ENCODE measurements at regions not wholly inside any gene's neighbourhood (a gene's known extent, or its start where the extent isn't known, plus 50 kb on each side); places are given as distances from the start of the nearest gene placed in this dataset.

DNA sequence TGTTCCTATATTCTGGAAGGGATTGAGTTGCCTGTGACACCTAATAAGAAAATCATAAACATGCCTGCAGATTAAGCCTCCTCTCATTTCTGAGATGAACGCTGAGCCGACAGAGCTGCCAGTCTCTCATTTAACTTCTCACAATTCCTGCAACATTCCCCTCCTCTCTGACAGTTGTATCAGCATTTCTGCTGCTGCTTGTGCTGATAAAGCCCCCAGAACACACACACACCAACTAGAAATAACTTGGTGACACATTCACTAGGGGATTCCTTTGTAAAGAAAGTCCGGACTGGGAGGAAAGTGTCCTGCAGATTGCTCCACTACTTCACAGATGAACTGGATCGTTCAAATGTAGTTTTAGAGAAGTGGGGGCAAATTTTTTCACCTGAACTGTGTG, 437.3 kb downstream of the PLA2G4A start:
- Histone ChIP-seq H3K4me1 (peaks cover 0 to 21% (median 0%) of the 10 kb centered on the region in 3 donors), H3K27ac (no peak overlapping the region), H3K4me3 (no peak overlapping the region), H3K36me3 (no peaks in the 10 kb centered on the region), H3K9me3 (no peaks in the 10 kb centered on the region), H3K27me3 (no peaks in the 10 kb centered on the region)
- TF ChIP-seq, protein P1, sequence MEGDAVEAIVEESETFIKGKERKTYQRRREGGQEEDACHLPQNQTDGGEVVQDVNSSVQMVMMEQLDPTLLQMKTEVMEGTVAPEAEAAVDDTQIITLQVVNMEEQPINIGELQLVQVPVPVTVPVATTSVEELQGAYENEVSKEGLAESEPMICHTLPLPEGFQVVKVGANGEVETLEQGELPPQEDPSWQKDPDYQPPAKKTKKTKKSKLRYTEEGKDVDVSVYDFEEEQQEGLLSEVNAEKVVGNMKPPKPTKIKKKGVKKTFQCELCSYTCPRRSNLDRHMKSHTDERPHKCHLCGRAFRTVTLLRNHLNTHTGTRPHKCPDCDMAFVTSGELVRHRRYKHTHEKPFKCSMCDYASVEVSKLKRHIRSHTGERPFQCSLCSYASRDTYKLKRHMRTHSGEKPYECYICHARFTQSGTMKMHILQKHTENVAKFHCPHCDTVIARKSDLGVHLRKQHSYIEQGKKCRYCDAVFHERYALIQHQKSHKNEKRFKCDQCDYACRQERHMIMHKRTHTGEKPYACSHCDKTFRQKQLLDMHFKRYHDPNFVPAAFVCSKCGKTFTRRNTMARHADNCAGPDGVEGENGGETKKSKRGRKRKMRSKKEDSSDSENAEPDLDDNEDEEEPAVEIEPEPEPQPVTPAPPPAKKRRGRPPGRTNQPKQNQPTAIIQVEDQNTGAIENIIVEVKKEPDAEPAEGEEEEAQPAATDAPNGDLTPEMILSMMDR (IDR thresholded peaks at IDR 0.05): no peak
- no peak for TF ChIP-seq POLR2A (IDR thresholded peaks at IDR 0.05)
- WGBS, 2 donors: 68 to 79% methylated on average over 4 of the region's 4 CpGs
- intact Hi-C loops (cut with DNase I): no loop called here
- no peak for DNase-seq

DNA sequence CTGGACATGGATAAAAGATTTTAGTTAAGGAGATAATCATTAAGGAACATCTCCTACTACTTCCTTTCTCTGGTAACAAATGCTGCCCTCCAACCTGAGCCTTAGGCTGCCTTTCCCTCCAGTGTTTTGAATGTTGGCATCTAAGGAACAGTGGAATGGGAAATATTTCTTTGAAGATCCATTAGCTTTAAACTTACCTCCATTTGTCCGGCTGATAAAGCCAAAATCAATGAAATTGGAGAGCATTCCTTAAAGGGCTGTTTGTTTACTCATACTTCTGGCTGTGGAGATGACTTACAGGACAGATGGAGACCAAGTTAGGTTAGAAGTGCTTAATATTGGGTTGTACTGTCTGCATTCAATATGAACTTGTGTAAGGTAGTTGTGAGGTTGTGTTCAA, 439.1 kb downstream of the PLA2G4A start:
- H3K36me3 ChIP-seq: no peaks in the 10 kb centered on the region
- peaks cover 0 to 4% (median 0%) of the 10 kb centered on the region in 3 donors for H3K4me1 ChIP-seq
- WGBS, 2 donors: 50% methylated on average over 1 of the region's 1 CpG
- intact Hi-C loops (cut with DNase I): no loop called here
- no peak for TF ChIP-seq POLR2A (IDR thresholded peaks at IDR 0.05)
- TF ChIP-seq, protein P1 (IDR thresholded peaks at IDR 0.05): no peak
- no peak overlapping the region for H3K27ac ChIP-seq
- no peaks in the 10 kb centered on the region for H3K27me3 ChIP-seq
- DNase-seq: no peak
- H3K9me3 ChIP-seq: no peaks in the 10 kb centered on the region
- no peak overlapping the region for H3K4me3 ChIP-seq

DNA sequence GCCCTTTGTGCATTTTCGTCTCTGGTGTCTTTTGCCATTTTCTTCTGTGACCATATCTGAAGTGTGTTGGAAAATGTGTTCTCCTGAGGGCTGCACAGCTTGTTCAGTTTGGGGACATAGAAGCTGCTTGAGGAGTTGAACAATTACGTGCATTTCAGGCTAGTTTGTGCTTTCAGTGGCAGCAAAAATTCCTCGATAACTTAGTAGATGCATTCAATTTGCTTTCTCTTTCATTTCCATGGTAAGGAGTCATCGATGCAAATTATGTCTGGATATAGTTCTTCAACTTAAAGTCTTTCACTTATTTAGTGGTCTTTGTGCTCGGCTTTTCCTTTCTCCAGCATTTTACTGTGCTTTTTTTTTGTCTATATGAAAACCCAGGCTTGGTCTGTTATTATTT, 441.5 kb downstream of the PLA2G4A start:
- H3K27ac ChIP-seq: no peak overlapping the region
- no peaks in the 10 kb centered on the region for H3K4me1 ChIP-seq
- H3K9me3 ChIP-seq: no peaks in the 10 kb centered on the region
- no peaks in the 10 kb centered on the region for H3K36me3 ChIP-seq
- H3K4me3 ChIP-seq: no peak overlapping the region
- DNase-seq: no peak
- WGBS, 2 donors: 72 to 81% methylated on average over 5 of the region's 5 CpGs
- H3K27me3 ChIP-seq: no peaks in the 10 kb centered on the region
- TF ChIP-seq, protein P1 (IDR thresholded peaks at IDR 0.05): no peak
- TF ChIP-seq POLR2A (IDR thresholded peaks at IDR 0.05): no peak
- intact Hi-C loops (cut with DNase I): no loop called here

DNA sequence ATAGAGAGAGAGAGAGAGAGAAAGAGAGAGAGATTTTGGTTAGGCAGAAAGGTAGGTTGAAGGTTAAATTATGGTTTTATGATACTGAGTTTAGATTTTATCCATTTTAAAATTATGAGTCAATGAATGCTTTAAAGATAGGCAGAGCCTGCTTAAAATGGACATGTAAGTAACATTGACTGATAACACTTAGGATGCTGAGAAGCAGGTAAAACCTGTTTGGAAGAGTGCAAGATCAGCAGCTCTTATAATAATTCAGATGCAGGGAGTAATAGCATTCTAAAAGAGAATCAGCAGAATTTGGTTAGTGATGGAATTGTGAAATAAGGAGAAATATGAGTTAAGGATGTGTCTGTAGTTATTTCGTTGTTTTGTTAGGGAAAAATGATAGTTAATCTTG, 446.6 kb downstream of the PLA2G4A start:
- Histone ChIP-seq H3K27ac (no peak overlapping the region), H3K27me3 (no peaks in the 10 kb centered on the region), H3K4me1 (no peaks in the 10 kb centered on the region), H3K4me3 (no peak overlapping the region), H3K36me3 (no peaks in the 10 kb centered on the region), H3K9me3 (no peaks in the 10 kb centered on the region)
- intact Hi-C loops (cut with DNase I): no loop called here
- DNase-seq: no peak
- WGBS, 2 donors: 65 to 73% methylated on average over 1 of the region's 1 CpG
- TF ChIP-seq POLR2A (IDR thresholded peaks at IDR 0.05): no peak
- TF ChIP-seq, protein P1 (IDR thresholded peaks at IDR 0.05): no peak

DNA sequence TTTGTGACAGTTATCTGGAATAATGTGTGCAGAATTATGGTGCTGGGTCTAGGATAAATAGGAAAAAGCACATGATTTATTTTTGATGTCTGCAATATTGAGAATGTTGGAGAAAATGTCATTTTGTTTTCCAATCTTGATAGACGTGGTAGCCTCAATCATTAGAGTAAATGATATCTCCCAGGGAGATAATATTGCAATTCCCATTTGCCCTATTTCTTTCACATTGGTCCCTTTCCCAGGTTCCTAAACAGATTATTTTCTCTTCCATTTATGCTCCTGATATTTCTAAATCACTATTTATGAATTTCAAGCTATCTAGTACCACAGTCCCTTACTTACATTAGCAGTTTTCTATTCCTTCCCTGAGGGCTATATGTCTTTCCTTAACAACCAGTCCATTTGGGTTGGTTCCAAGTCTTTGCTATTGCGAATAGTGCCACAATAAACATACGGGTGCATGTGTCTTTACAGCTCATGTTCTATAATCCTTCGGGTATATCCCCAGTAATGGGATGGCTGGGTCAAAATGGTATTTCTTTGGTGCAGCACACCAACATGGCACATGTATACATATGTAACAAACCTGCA, 447.3 kb downstream of the PLA2G4A start:
- intact Hi-C loops (cut with DNase I): no loop called here
- no peak for DNase-seq
- Histone ChIP-seq H3K4me3 (no peak overlapping the region), H3K27ac (no peak overlapping the region), H3K36me3 (no peaks in the 10 kb centered on the region), H3K4me1 (no peaks in the 10 kb centered on the region), H3K27me3 (no peaks in the 10 kb centered on the region), H3K9me3 (no peaks in the 10 kb centered on the region)
- 52 to 64% methylated on average over 4 of the region's 4 CpGs for WGBS, 2 donors
- TF ChIP-seq, protein P1 (IDR thresholded peaks at IDR 0.05): no peak
- TF ChIP-seq POLR2A (IDR thresholded peaks at IDR 0.05): no peak

Data from esophagus squamous epithelium (tissue), 5 donors.